ENCODE measurements at regions not wholly inside any gene's neighbourhood (a gene's known extent, or its start where the extent isn't known, plus 50 kb on each side); places are given as distances from the start of the nearest gene placed in this dataset.

GRCh38 chr10:44235363-44235762 lies 149.5 kb downstream of the CXCL12 start:
- H3K36me3 ChIP-seq = no peaks in the 10 kb centered on the region
- WGBS, 2 donors = 86 to 89% methylated on average over 5 of the region's 5 CpGs
- H3K4me3 ChIP-seq = no peak overlapping the region
- no peak for TF ChIP-seq POLR2A (IDR thresholded peaks at IDR 0.05)
- no peak for TF ChIP-seq EP300 (IDR thresholded peaks at IDR 0.05)
- no peak for TF ChIP-seq CTCF (IDR thresholded peaks at IDR 0.05)
- no peaks in the 10 kb centered on the region for H3K4me1 ChIP-seq
- H3K27ac ChIP-seq = no peak overlapping the region
- no peak for DNase-seq (ENCODE audit: low spot score in 2 of 2)
- H3K9me3 ChIP-seq = peaks cover 0 to 5% (median 0%) of the 10 kb centered on the region in 4 donors
- H3K27me3 ChIP-seq = no peaks in the 10 kb centered on the region

- DNase-seq (ENCODE audit: low spot score in 2 of 2) = no peak
- no peaks in the 10 kb centered on the region for H3K27me3 ChIP-seq
- H3K9me3 ChIP-seq = peaks cover 0 to 5% (median 0%) of the 10 kb centered on the region in 4 donors
- no peaks in the 10 kb centered on the region for H3K36me3 ChIP-seq
- 81 to 90% methylated on average over 3 of the region's 3 CpGs for WGBS, 2 donors
- TF ChIP-seq POLR2A (IDR thresholded peaks at IDR 0.05) = no peak
- TF ChIP-seq CTCF (IDR thresholded peaks at IDR 0.05) = no peak
- TF ChIP-seq EP300 (IDR thresholded peaks at IDR 0.05) = no peak
- H3K27ac ChIP-seq = no peak overlapping the region
- no peak overlapping the region for H3K4me3 ChIP-seq
- H3K4me1 ChIP-seq = no peaks in the 10 kb centered on the region
Observed at GRCh38 chr10:44234483-44234875, 150.4 kb downstream of the CXCL12 start.

GRCh38 chr10:44233561-44234482 lies 151.1 kb downstream of the CXCL12 start:
- no peak overlapping the region for H3K27ac ChIP-seq

GRCh38 chr10:44217274-44217820 lies 167.6 kb downstream of the CXCL12 start:
- H3K4me3 ChIP-seq = no peak overlapping the region
- TF ChIP-seq CTCF (IDR thresholded peaks at IDR 0.05) (no peak), POLR2A (IDR thresholded peaks at IDR 0.05) (no peak), EP300 (IDR thresholded peaks at IDR 0.05) (no peak)
- no peak for DNase-seq (ENCODE audit: low spot score in 2 of 2)
- H3K36me3 ChIP-seq = no peaks in the 10 kb centered on the region
- H3K27me3 ChIP-seq = no peaks in the 10 kb centered on the region
- H3K4me1 ChIP-seq = no peaks in the 10 kb centered on the region
- no peak overlapping the region for H3K27ac ChIP-seq
- H3K9me3 ChIP-seq = peaks cover 0 to 20% (median 0%) of the 10 kb centered on the region in 4 donors
- WGBS, 2 donors = 72 to 84% methylated on average over 3 of the region's 3 CpGs

More at GRCh38 chr10:44233561-44234482, 151.1 kb downstream of the CXCL12 start:
- WGBS, 2 donors = 50 to 59% methylated on average over 18 to 23 of the region's 23 CpGs
- TF ChIP-seq POLR2A (IDR thresholded peaks at IDR 0.05) (no peak), EP300 (IDR thresholded peaks at IDR 0.05) (no peak), CTCF (IDR thresholded peaks at IDR 0.05) (no peak)
- H3K36me3 ChIP-seq = no peaks in the 10 kb centered on the region
- no peaks in the 10 kb centered on the region for H3K4me1 ChIP-seq
- no peak overlapping the region for H3K4me3 ChIP-seq
- no peak for DNase-seq (ENCODE audit: low spot score in 2 of 2)
- H3K9me3 ChIP-seq = peaks cover 0 to 5% (median 0%) of the 10 kb centered on the region in 4 donors
- H3K27me3 ChIP-seq = no peaks in the 10 kb centered on the region

- TF ChIP-seq POLR2A (IDR thresholded peaks at IDR 0.05) = no peak
- no peak for TF ChIP-seq CTCF (IDR thresholded peaks at IDR 0.05)
- no peak for TF ChIP-seq EP300 (IDR thresholded peaks at IDR 0.05)
- H3K36me3 ChIP-seq = no peaks in the 10 kb centered on the region
- WGBS, 2 donors = 65 to 79% methylated on average over 2 of the region's 2 CpGs
- H3K27ac ChIP-seq = no peak overlapping the region
- H3K4me3 ChIP-seq = no peak overlapping the region
- H3K4me1 ChIP-seq = no peaks in the 10 kb centered on the region
- H3K9me3 ChIP-seq = peaks cover 0 to 20% (median 0%) of the 10 kb centered on the region in 4 donors
- DNase-seq (ENCODE audit: low spot score in 2 of 2) = no peak
- H3K27me3 ChIP-seq = no peaks in the 10 kb centered on the region
Observed at GRCh38 chr10:44216073-44216472, 168.8 kb downstream of the CXCL12 start.

Data from tibial nerve (tissue), 4 donors.